Esophagus squamous epithelium (tissue), 4 donors: ENCODE measurements at regions not wholly inside any gene's neighbourhood (a gene's known extent, or its start where the extent isn't known, plus 50 kb on each side); places are given as distances from the start of the nearest gene placed in this dataset.

ENCODE experiments used
- POLR2A ChIP-seq, 4 donors: fragments of 450-650 bp; IDR thresholded peaks; one replicate each; pipeline ENCODE4 v1.6.1; 2017; ENCODE audit warnings: antibody characterized with exemption in 4 of 4, mild to moderate bottlenecking in 4 of 4, moderate library complexity in 3 of 4
- TF ChIP-seq, protein P1 (sequence below), 6 experiments: fragments of 450-650 bp in 4 of 6; fragments of 200-600 bp in 2 of 6; sonication (generic) in 2 of 6; IDR thresholded peaks; one replicate each; pipeline ENCODE4 v1.5.1; 2016 to 2019; ENCODE audit warnings: antibody characterized with exemption in 6 of 6, mild to moderate bottlenecking in 4 of 6, moderate library complexity in 4 of 6

DNA sequence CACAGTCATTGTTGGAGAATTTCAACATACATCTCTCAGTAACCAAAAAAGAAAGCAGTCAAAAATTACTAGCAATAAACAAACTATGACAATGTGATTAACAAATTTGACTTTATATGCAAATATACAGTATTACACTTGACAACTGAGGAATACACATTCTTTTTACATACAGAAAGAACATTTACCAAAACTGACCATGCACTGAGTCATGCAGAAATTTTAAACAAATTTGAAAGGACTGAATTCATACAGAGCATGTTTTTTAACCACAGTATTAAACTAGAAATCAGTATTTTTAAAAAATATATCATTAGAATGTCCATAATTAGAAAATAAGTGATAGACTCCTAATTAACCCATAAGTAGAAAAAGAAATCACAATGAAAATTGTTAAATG lies 420.1 kb downstream of the TBC1D4 start:
- no peak for TF ChIP-seq POLR2A (IDR thresholded peaks at IDR 0.05)
- TF ChIP-seq, protein P1, sequence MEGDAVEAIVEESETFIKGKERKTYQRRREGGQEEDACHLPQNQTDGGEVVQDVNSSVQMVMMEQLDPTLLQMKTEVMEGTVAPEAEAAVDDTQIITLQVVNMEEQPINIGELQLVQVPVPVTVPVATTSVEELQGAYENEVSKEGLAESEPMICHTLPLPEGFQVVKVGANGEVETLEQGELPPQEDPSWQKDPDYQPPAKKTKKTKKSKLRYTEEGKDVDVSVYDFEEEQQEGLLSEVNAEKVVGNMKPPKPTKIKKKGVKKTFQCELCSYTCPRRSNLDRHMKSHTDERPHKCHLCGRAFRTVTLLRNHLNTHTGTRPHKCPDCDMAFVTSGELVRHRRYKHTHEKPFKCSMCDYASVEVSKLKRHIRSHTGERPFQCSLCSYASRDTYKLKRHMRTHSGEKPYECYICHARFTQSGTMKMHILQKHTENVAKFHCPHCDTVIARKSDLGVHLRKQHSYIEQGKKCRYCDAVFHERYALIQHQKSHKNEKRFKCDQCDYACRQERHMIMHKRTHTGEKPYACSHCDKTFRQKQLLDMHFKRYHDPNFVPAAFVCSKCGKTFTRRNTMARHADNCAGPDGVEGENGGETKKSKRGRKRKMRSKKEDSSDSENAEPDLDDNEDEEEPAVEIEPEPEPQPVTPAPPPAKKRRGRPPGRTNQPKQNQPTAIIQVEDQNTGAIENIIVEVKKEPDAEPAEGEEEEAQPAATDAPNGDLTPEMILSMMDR (IDR thresholded peaks at IDR 0.05): no peak
